Prostate gland (tissue), 2 donors: ENCODE measurements at regions not wholly inside any gene's neighbourhood (a gene's known extent, or its start where the extent isn't known, plus 50 kb on each side); places are given as distances from the start of the nearest gene placed in this dataset.

Experiments
- DNase-seq: peaks from one replicate; pipeline ENCODE4 v3.0.0-alpha.2; 2019; ENCODE audit warnings: low spot score
- H3K27ac ChIP-seq, 2 donors: fragments of 200-600 bp; sonication (generic); 2 replicates each; pipeline ENCODE4 v1.5.1; 2017 to 2019
- H3K27me3 ChIP-seq: fragments of 200-600 bp; sonication (generic); replicated peaks from 2 replicates; pipeline ENCODE4 v1.5.1; 2019; ENCODE audit not compliant: insufficient read depth
- H3K36me3 ChIP-seq, 2 donors: fragments of 200-600 bp; sonication (generic); 1 replicate in 1 of 2; 2 replicates in 1 of 2; pipeline versions ENCODE4 v1.5.1 to v1.8.1; 2017 to 2019
- H3K4me1 ChIP-seq: fragments of 200-600 bp; sonication (generic); replicated peaks from 2 replicates; pipeline ENCODE4 v1.5.1; 2019
- H3K4me3 ChIP-seq, 2 donors: fragments of 200-600 bp; sonication (generic); 2 replicates each; pipeline ENCODE4 v1.5.1; 2017 to 2019
- H3K9me3 ChIP-seq: fragments of 200-600 bp; sonication (generic); 2 replicates; pipeline ENCODE4 v1.5.1; 2017
- CTCF ChIP-seq, 4 experiments: fragments of 200-600 bp in 2 of 4; fragments of 450-650 bp in 2 of 4; sonication (generic) in 2 of 4; IDR thresholded peaks; 1 replicate in 3 of 4; 2 replicates in 1 of 4; pipeline ENCODE4 v1.5.1; 2016 to 2019; ENCODE audit warnings: antibody characterized with exemption in 4 of 4, mild to moderate bottlenecking in 2 of 4, moderate library complexity in 2 of 4
- POLR2A ChIP-seq: fragments of 450-650 bp; IDR thresholded peaks from one replicate; pipeline ENCODE4 v1.6.1; 2016; ENCODE audit warnings: antibody characterized with exemption, mild to moderate bottlenecking
- POLR2AphosphoS5 ChIP-seq: sonication (generic); formaldehyde crosslinking; IDR thresholded peaks from one replicate; pipeline ENCODE4 v1.6.1; 2017; ENCODE audit warnings: antibody characterized with exemption
- WGBS: methylation state at CpG from one replicate; pipeline ENCODE4 v1.1.5; 2018; 5-methylcytosine and 5-hydroxymethylcytosine counted together
- intact Hi-C: fragments of 100-400 bp; cut with DNase I; formaldehyde crosslinking; loops from one replicate; pipeline ENCODE4 v1.14.2; 2022

GRCh38 chr20:57950764-57951485 is 241.1 kb upstream of the PMEPA1 start:
- Histone ChIP-seq H3K27me3 (no peaks in the 10 kb centered on the region), H3K36me3 (no peaks in the 10 kb centered on the region), H3K9me3 (no peaks in the 10 kb centered on the region), H3K27ac (no peak overlapping the region), H3K4me3 (no peak overlapping the region), H3K4me1 (no peaks in the 10 kb centered on the region)
- intact Hi-C loops, result no loop called here
- 81% methylated on average over 14 of the region's 14 CpGs for WGBS
- TF ChIP-seq CTCF (IDR thresholded peaks at IDR 0.05) (no peak), POLR2AphosphoS5 (no peak), POLR2A (no peak)
- DNase-seq, result no peak

GRCh38 chr20:57948180-57948955 is 238.6 kb upstream of the PMEPA1 start:
- 94% methylated on average over 9 of the region's 9 CpGs for WGBS
- TF ChIP-seq POLR2A, result no peak
- no peak for TF ChIP-seq POLR2AphosphoS5
- TF ChIP-seq CTCF (IDR thresholded peaks at IDR 0.05), result no peak
- Histone ChIP-seq H3K4me3 (no peak overlapping the region), H3K9me3 (no peaks in the 10 kb centered on the region), H3K4me1 (no peaks in the 10 kb centered on the region), H3K27me3 (no peaks in the 10 kb centered on the region), H3K27ac (no peak overlapping the region), H3K36me3 (no peaks in the 10 kb centered on the region)
- no peak for DNase-seq
- intact Hi-C loops, result no loop called here

GRCh38 chr20:57947421-57948179 is 237.8 kb upstream of the PMEPA1 start:
- Histone ChIP-seq H3K9me3 (no peaks in the 10 kb centered on the region), H3K4me3 (no peak overlapping the region), H3K27ac (no peak overlapping the region), H3K4me1 (no peaks in the 10 kb centered on the region), H3K36me3 (no peaks in the 10 kb centered on the region), H3K27me3 (no peaks in the 10 kb centered on the region)
- intact Hi-C loops, result no loop called here
- 79% methylated on average over 16 of the region's 16 CpGs for WGBS
- no peak for DNase-seq
- TF ChIP-seq POLR2AphosphoS5 (no peak), CTCF (IDR thresholded peaks at IDR 0.05) (no peak), POLR2A (no peak)

- H3K27ac ChIP-seq, result no peak overlapping the region
- 96% methylated on average over 8 of the region's 8 CpGs for WGBS
- TF ChIP-seq POLR2A (no peak), POLR2AphosphoS5 (no peak), CTCF (IDR thresholded peaks at IDR 0.05) (no peak)
Measured at GRCh38 chr20:57946559-57947315, 236.9 kb upstream of the PMEPA1 start.

More at GRCh38 chr20:57946559-57947315, 236.9 kb upstream of the PMEPA1 start:
- Histone ChIP-seq H3K4me1 (no peaks in the 10 kb centered on the region), H3K4me3 (no peak overlapping the region), H3K27me3 (no peaks in the 10 kb centered on the region), H3K9me3 (no peaks in the 10 kb centered on the region), H3K36me3 (no peaks in the 10 kb centered on the region)
- intact Hi-C loops, result no loop called here
- no peak for DNase-seq
